K562 (cell line): ENCODE measurements at regions not wholly inside any gene's neighbourhood (a gene's known extent, or its start where the extent isn't known, plus 50 kb on each side); places are given as distances from the start of the nearest gene placed in this dataset.

ENCODE experiments used
- ATAC-seq: fragments of 200-7000 bp; cut with Tn5 transposase; 3 replicates; pipeline ENCODE4 v1.9.1; 2020; ENCODE audit warnings: moderate library complexity
- BruUV-seq: library from RNA; stranded (reverse); fragments of 400-500 nt; replicated peaks from 2 replicates; lab custom pipeline; 2021; lab: Mats Ljungman, UMichigan
- CTCF ChIA-PET: fragments of 300-600 bp; formaldehyde crosslinking; extraction: SDS; loops from one replicate; lab custom pipeline; 2021; ENCODE audit warnings: low intra/inter-chr PET ratio; lab: Yijun Ruan, JAX
- POLR2A ChIA-PET: fragments of 300-600, 350-650 bp; sonication (Branson Sonifier 250); formaldehyde crosslinking; extraction: SDS; loops from one replicate; lab custom pipeline; 2021; ENCODE audit warnings: antibody characterized with exemption, inconsistent platforms; lab: Yijun Ruan, JAX
- DNase-seq, 4 experiments: peaks; one replicate each; pipeline versions ENCODE4 v3.0.0 to v3.0.0-alpha.2; 2011 to 2018; ENCODE audit warnings: low spot score in 3 of 4, mixed read lengths in 3 of 4; ENCODE audit errors: extremely low read depth in 1 of 4
- FAIRE-seq: peaks from 2 replicates; lab custom pipeline; 2011; peaks lifted over from hg19 to GRCh38; lab: Jason Lieb, UNC
- H2AFZ ChIP-seq: 2 replicates; pipeline ENCODE4 v1.6.0; 2011; ENCODE audit warnings: low read depth, low read length, control low read depth, inconsistent platforms
- H3K27ac ChIP-seq: fragments of 200-600 bp; 3 replicates; pipeline ENCODE4 v1.8.0; 2011; ENCODE audit warnings: low read depth, mild to moderate bottlenecking, control low read depth, inconsistent platforms, low read length, moderate library complexity, mixed read lengths; ENCODE audit errors: extremely low read depth
- H3K27me3 ChIP-seq, 2 experiments: fragments of 300-600 bp in 1 of 2; 2 replicates in 1 of 2; 3 replicates in 1 of 2; pipeline versions ENCODE4 v1.6.0 to v1.8.0; 2011; ENCODE audit warnings: inconsistent platforms in 2 of 2, low read length in 2 of 2, mild to moderate bottlenecking in 1 of 2, mixed read lengths in 1 of 2, moderate library complexity in 1 of 2; ENCODE audit not compliant: control insufficient read depth in 2 of 2, insufficient read depth in 2 of 2
- H3K36me3 ChIP-seq: fragments of 300-600 bp; 3 replicates; pipeline ENCODE4 v1.8.0; 2011; ENCODE audit warnings: mild to moderate bottlenecking, low read length, inconsistent platforms; ENCODE audit not compliant: control insufficient read depth, insufficient read depth
- H3K4me1 ChIP-seq, 2 experiments: fragments of 200-600 bp in 1 of 2; replicated peaks in 1 of 2; 2 replicates in 1 of 2; 3 replicates in 1 of 2; pipeline versions ENCODE4 v1.5.1 to v1.8.0; 2011; ENCODE audit warnings: inconsistent platforms in 2 of 2, low read length in 2 of 2, mild to moderate bottlenecking in 1 of 2, mixed read lengths in 1 of 2, moderate library complexity in 1 of 2; ENCODE audit not compliant: control insufficient read depth in 2 of 2, insufficient read depth in 2 of 2
- H3K4me2 ChIP-seq: 2 replicates; pipeline ENCODE4 v1.6.1; 2011; ENCODE audit warnings: low read length, control low read depth, inconsistent platforms, mixed read lengths; ENCODE audit not compliant: insufficient read depth
- H3K4me3 ChIP-seq: fragments of 200-600 bp; sonication (generic), shearing (Covaris generic); 2 replicates; pipeline ENCODE4 v1.5.1; 2016; ENCODE audit warnings: control low read depth, inconsistent platforms
- H3K79me2 ChIP-seq: fragments of 200-600 bp; 3 replicates; pipeline ENCODE4 v1.8.0; 2011; ENCODE audit warnings: low read length, inconsistent platforms; ENCODE audit not compliant: control insufficient read depth, insufficient read depth
- H3K9ac ChIP-seq, 2 experiments: 2 replicates each; pipeline versions ENCODE4 v1.6.0 to v1.6.1; 2011; ENCODE audit warnings: low read depth in 2 of 2, low read length in 2 of 2, control low read depth in 1 of 2, inconsistent platforms in 1 of 2, mild to moderate bottlenecking in 1 of 2, mixed read lengths in 1 of 2; ENCODE audit not compliant: insufficient read depth in 1 of 2
- H3K9me1 ChIP-seq: one replicate; pipeline ENCODE4 v1.6.0; 2011; ENCODE audit warnings: inconsistent platforms, mild to moderate bottlenecking, low read length, moderate library complexity; ENCODE audit not compliant: control insufficient read depth, insufficient read depth
- H3K9me3 ChIP-seq: replicated peaks from 2 replicates; pipeline ENCODE4 v1.5.1; 2011; ENCODE audit warnings: low read depth, low read length, inconsistent platforms; ENCODE audit not compliant: control insufficient read depth, insufficient read depth
- H4K20me1 ChIP-seq: replicated peaks from 2 replicates; pipeline ENCODE4 v1.6.1; 2011; ENCODE audit warnings: low read length, inconsistent platforms, mixed read lengths; ENCODE audit not compliant: control insufficient read depth, insufficient read depth
- C11orf30 ChIP-seq: fragments of 450-650 bp; IDR thresholded peaks from 2 replicates; pipeline ENCODE4 v1.6.1; 2016; ENCODE audit warnings: low read depth, mild to moderate bottlenecking
- GTF2F1 ChIP-seq: IDR thresholded peaks from 2 replicates; pipeline ENCODE4 v1.6.1; 2011; ENCODE audit warnings: low read depth, low read length, improper control_type of control experiment
- HDAC3 ChIP-seq: fragments of 450-650 bp; IDR thresholded peaks from 2 replicates; pipeline ENCODE4 v1.6.1; 2018; ENCODE audit warnings: borderline replicate concordance, mild to moderate bottlenecking, moderate library complexity; ENCODE audit not compliant: partially characterized antibody
- HMBOX1 ChIP-seq: sonication (generic); IDR thresholded peaks from 2 replicates; pipeline ENCODE4 v1.6.1; 2016
- MAFF ChIP-seq: IDR thresholded peaks from 2 replicates; pipeline ENCODE4 v1.6.1; 2012; ENCODE audit warnings: low read length, improper control_type of control experiment
- MAFG ChIP-seq: fragments of 450-650 bp; conservative IDR thresholded peaks from 2 replicates; pipeline ENCODE4 v1.6.1; 2016; ENCODE audit warnings: missing genetic modification characterization, missing compliant biosample characterization
- MAFK ChIP-seq: IDR thresholded peaks from 2 replicates; pipeline ENCODE4 v1.6.1; 2011; ENCODE audit warnings: low read length, improper control_type of control experiment
- NCOA1 ChIP-seq: fragments of 450-650 bp; IDR thresholded peaks from 2 replicates; pipeline ENCODE4 v1.6.1; 2016; ENCODE audit warnings: low read depth
- PML ChIP-seq: IDR thresholded peaks from 2 replicates; pipeline ENCODE4 v1.6.1; 2012; ENCODE audit warnings: low read length, inconsistent platforms
- POLR2A ChIP-seq: fragments of 450-650 bp; conservative IDR thresholded peaks from 2 replicates; pipeline ENCODE4 v1.6.1; 2016
- PPARD ChIP-seq: fragments of 250-450 bp; sonication (Bioruptor Pico); IDR thresholded peaks from 2 replicates; pipeline ENCODE4 v1.8.0; 2022; ENCODE audit warnings: inconsistent platforms, mild to moderate bottlenecking, moderate library complexity
- SMAD3 ChIP-seq: fragments of 450-650 bp; formaldehyde crosslinking; conservative IDR thresholded peaks from 2 replicates; pipeline ENCODE4 v1.4.0; 2020; ENCODE audit warnings: mild to moderate bottlenecking
- SMARCE1 ChIP-seq: fragments of 450-650 bp; IDR thresholded peaks from 2 replicates; pipeline ENCODE4 v1.7.1; 2016; ENCODE audit warnings: mild to moderate bottlenecking
- SREBF1 ChIP-seq: fragments of 150-350 bp; IDR thresholded peaks from 2 replicates; pipeline ENCODE4 v1.6.1; 2014; ENCODE audit warnings: antibody characterized with exemption, low read depth, low read length, borderline replicate concordance
- ZBED1 ChIP-seq: IDR thresholded peaks from 2 replicates; pipeline ENCODE4 v1.6.1; 2014
- ZC3H8 ChIP-seq: fragments of 450-650 bp; IDR thresholded peaks from 2 replicates; pipeline ENCODE4 v1.6.1; 2017
- ZNF23 ChIP-seq: fragments of 250-450 bp; sonication (Bioruptor Pico); IDR thresholded peaks from 2 replicates; pipeline ENCODE4 v1.4.0; 2020; ENCODE audit warnings: mild to moderate bottlenecking
- ZNF274 ChIP-seq: IDR thresholded peaks from 2 replicates; pipeline ENCODE4 v1.6.1; 2011; ENCODE audit warnings: low read depth, mild to moderate bottlenecking, low read length, moderate library complexity, borderline replicate concordance
- ZNF316 ChIP-seq: fragments of 450-650 bp; IDR thresholded peaks from 2 replicates; pipeline ENCODE4 v1.6.1; 2016
- ZNF707 ChIP-seq: fragments of 250-450 bp; sonication (Bioruptor Pico); conservative IDR thresholded peaks from 2 replicates; pipeline ENCODE4 v1.8.0; 2022; ENCODE audit warnings: inconsistent platforms, mild to moderate bottlenecking, moderate library complexity
- WGBS: fragments of 100-300 bp; shearing (Covaris generic); methylation state at CpG from one replicate; pipeline ENCODE4 v1.1.6; 2016; ENCODE audit warnings: low coverage, mixed read lengths; ENCODE audit not compliant: insufficient coverage; ENCODE audit errors: missing lambda C conversion rate; 5-methylcytosine and 5-hydroxymethylcytosine counted together
- in situ Hi-C: fragments of 300-500 bp; cut with MboI; formaldehyde crosslinking; loops from 4 replicates; pipeline ENCODE4 v1.15.0; 2018; ENCODE audit warnings: inconsistent platforms, mixed read lengths
- intact Hi-C: fragments of 100-400 bp; cut with micrococcal nuclease; formaldehyde crosslinking; loops from 2 replicates; pipeline ENCODE4 v1.14.2; 2022

- BruUV-seq, result no TSS peak
- Histone ChIP-seq H3K27me3 (no peaks in the 10 kb centered on the region), H2AFZ (no peak overlapping the region), H3K36me3 (no peaks in the 10 kb centered on the region), H3K9ac (no peak overlapping the region), H3K4me1 (peaks cover 0 to 1% of the 10 kb centered on the region in 2 experiments; a peak in 2 of 5 replicates), H4K20me1 (no peaks in the 10 kb centered on the region), H3K4me2 (no peak overlapping the region), H3K27ac (no peak overlapping the region), H3K4me3 (no peak overlapping the region), H3K9me1 (no peaks in the 10 kb centered on the region), H3K9me3 (no peaks in the 10 kb centered on the region), H3K79me2 (no peaks in the 10 kb centered on the region)
- DNase-seq (no peak), ATAC-seq (no peak), FAIRE-seq (no peak)
- POLR2A ChIA-PET, result no interaction called here
- CTCF ChIA-PET, result no interaction called here
- TF ChIP-seq SMARCE1 (no peak), ZNF707 (no peak), MAFF (peak; percentile 51; the same call in 1 of the 2 replicates), ZC3H8 (no peak), MAFK (peak; percentile 26; the same call in 1 of the 2 replicates), GTF2F1 (no peak), ZBED1 (no peak), C11orf30 (peak; percentile 21; the same call in 1 of the 2 replicates), ZNF23 (CRISPR knock-in tag) (no peak), HDAC3 (no peak), PML (no peak), ZNF274 (no peak), NCOA1 (no peak), SMAD3 (CRISPR knock-in tag) (no peak), MAFG (tag) (peak; percentile 34), PPARD (CRISPR knock-in tag) (no peak), ZNF316 (peak; percentile 74), HMBOX1 (no peak), SREBF1 (no peak), POLR2A (no peak)
- intact Hi-C loops (no loop called here), in situ Hi-C loops (no loop called here)
- 26% methylated on average over 5 of the region's 5 CpGs for WGBS
Observed at GRCh38 chr7:81201188-81201587, 282.3 kb upstream of the SEMA3C start.
